Fibroblast of mammary gland (primary cell): ENCODE measurements at regions not wholly inside any gene's neighbourhood (a gene's known extent, or its start where the extent isn't known, plus 50 kb on each side); places are given as distances from the start of the nearest gene placed in this dataset.

Experiments
- DNase-seq: peaks from one replicate; pipeline ENCODE4 v3.0.0-alpha.2; 2010; ENCODE audit warnings: low read depth
- H3K4me3 ChIP-seq: 2 replicates; pipeline ENCODE4 v1.5.1; 2011; ENCODE audit warnings: low read depth, mild to moderate bottlenecking, low read length, moderate library complexity; ENCODE audit not compliant: control insufficient read depth
- TF ChIP-seq, protein P1 (sequence below): conservative IDR thresholded peaks from 2 replicates; pipeline ENCODE4 v1.5.1; 2011; ENCODE audit warnings: low read depth, low read length, inconsistent platforms; ENCODE audit not compliant: control insufficient read depth, insufficient read depth

DNA sequence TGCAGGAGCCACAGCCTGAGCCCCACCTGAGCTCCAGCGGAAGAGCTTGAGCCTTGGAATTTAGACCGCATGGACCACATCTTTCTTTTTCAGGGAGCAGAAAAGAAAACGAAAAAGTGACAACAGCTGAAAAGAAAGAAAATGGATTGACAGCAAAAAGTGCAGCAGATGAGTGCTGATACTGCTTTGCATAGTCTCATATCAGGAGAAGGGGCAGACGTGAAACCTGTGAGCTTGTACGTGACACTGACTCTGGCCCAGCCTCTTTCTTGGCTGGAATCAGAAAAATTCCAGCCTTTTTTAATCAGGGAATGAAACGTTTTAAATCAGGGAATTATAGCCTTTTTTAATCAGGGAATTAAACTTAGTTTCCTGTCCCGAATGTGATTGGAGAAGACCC, 1296.5 kb downstream of the TMEM121 start:
- no peak overlapping the region for H3K4me3 ChIP-seq
- no peak for DNase-seq
- TF ChIP-seq, protein P1, sequence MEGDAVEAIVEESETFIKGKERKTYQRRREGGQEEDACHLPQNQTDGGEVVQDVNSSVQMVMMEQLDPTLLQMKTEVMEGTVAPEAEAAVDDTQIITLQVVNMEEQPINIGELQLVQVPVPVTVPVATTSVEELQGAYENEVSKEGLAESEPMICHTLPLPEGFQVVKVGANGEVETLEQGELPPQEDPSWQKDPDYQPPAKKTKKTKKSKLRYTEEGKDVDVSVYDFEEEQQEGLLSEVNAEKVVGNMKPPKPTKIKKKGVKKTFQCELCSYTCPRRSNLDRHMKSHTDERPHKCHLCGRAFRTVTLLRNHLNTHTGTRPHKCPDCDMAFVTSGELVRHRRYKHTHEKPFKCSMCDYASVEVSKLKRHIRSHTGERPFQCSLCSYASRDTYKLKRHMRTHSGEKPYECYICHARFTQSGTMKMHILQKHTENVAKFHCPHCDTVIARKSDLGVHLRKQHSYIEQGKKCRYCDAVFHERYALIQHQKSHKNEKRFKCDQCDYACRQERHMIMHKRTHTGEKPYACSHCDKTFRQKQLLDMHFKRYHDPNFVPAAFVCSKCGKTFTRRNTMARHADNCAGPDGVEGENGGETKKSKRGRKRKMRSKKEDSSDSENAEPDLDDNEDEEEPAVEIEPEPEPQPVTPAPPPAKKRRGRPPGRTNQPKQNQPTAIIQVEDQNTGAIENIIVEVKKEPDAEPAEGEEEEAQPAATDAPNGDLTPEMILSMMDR: no peak

GRCh38 chr14:106823552-106823951, 1297.2 kb downstream of the TMEM121 start:
- H3K4me3 ChIP-seq: no peak overlapping the region
- TF ChIP-seq, protein P1: no peak
- DNase-seq: no peak

GRCh38 chr14:106826833-106827369, 1300.5 kb downstream of the TMEM121 start:
- no peak for DNase-seq
- TF ChIP-seq, protein P1: no peak
- no peak overlapping the region for H3K4me3 ChIP-seq

- TF ChIP-seq, protein P1: peak; percentile 39
- peak; percentile 6 for DNase-seq
- H3K4me3 ChIP-seq: no peak overlapping the region
Measured at GRCh38 chr14:106831322-106831720, 1304.9 kb downstream of the TMEM121 start.

DNA sequence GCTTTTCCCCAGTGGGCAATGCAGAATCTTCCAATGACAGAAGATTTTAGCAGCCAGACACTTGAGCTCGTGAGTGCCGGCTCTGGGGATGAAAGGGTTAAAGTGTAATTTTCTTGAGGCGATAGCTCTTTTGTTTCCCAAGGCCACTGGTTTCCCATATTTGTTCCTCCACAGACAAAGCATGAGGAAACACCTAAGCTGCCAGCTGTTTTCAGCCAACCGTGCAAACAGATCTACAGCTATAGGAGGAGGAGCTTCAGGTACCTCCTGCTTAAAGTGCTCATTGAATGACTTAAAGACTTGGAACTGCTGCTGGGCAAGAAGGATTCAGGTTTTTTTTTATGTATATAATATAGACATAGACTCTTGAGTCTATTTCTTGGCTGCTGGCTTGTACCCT, 1311.5 kb downstream of the TMEM121 start:
- H3K4me3 ChIP-seq: no peak overlapping the region
- DNase-seq: no peak
- TF ChIP-seq, protein P1: no peak

DNA sequence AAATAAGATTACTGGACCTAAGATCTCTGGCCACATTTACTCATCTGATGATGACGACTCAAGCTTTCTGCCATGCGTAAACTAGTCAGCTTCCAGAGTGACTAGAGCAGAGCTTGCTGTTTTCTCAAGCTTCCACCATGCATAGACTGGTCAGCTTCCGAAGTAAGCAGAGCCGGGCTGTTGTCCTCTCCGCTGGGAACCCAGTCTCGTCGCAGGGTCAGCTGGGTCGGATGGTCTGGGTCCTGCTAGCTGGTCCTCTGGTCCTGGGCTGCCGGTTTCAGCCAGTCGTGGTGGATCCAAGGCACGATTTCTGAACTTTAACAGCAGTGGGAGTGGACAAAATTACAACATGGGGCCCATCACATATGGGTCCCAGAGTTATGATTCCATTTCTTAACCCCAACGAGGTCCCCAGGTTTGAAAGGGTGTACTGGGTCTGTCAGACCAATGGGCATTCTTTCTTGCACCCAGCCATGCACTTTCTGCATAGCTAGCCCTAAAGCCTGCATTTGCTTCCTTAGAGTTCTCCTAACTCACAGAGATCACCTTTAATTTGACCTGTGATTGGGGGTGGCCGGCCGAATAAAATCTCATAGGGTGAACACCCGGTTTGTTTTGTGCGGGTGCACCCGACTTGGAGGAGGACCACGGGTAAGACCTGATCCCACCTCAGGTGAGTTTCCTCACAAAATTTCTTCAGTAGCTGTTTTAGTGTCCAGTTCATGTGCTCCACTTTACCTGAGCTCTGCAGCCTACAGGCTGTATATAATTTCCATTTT, 1312.8 kb downstream of the TMEM121 start:
- no peak overlapping the region for H3K4me3 ChIP-seq
- no peak for DNase-seq
- TF ChIP-seq, protein P1: no peak

DNA sequence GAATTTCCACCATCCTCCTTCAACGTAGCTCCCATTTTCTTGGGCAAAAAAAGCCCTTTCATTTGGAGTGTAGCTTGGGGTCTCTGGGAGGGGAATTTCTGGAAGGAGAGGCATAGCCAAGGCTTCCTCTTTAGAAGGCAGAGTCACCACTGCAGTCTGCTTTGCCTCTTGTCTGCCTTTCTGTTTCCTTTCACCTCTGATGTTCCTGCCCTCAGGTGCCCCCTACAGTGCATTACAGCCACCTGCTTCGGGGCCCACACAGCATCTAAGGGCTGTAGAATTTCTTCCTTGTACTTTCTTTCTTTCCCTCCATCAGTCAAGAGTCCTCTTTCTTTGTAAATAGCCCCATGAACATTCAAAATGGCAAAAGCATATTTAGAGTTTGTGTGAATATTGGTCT, 1313.9 kb downstream of the TMEM121 start:
- no peak overlapping the region for H3K4me3 ChIP-seq
- TF ChIP-seq, protein P1: no peak
- no peak for DNase-seq
